GM19025 (cell line): ENCODE measurements at regions not wholly inside any gene's neighbourhood (a gene's known extent, or its start where the extent isn't known, plus 50 kb on each side); places are given as distances from the start of the nearest gene placed in this dataset.

Source experiments
- ATAC-seq: cut with Tn5 transposase; IDR thresholded peaks from one replicate; pipeline ENCODE4 v1.9.1; 2021; ENCODE audit warnings: mild to moderate bottlenecking, low read depth, moderate library complexity; ENCODE audit not compliant: unreplicated experiment

- no peak for ATAC-seq
These were observed 527.7 kb upstream of the TMPRSS15 start for GRCh38 chr21:18931237-18931636.

GRCh38 chr21:18937337-18937736 lies 533.8 kb upstream of the TMPRSS15 start:
- no peak for ATAC-seq

- ATAC-seq, result no peak
These were observed 537.2 kb upstream of the TMPRSS15 start for GRCh38 chr21:18940791-18941190.

- ATAC-seq, result no peak
These were observed 546.6 kb upstream of the TMPRSS15 start for GRCh38 chr21:18950045-18950740.

GRCh38 chr21:18951271-18952038 lies 547.9 kb upstream of the TMPRSS15 start:
- ATAC-seq, result no peak

- ATAC-seq, result no peak
These were observed 550.9 kb upstream of the TMPRSS15 start for GRCh38 chr21:18954441-18954844.

GRCh38 chr21:18959817-18960216 lies 556.2 kb upstream of the TMPRSS15 start:
- no peak for ATAC-seq

GRCh38 chr21:18960306-18960705 lies 556.7 kb upstream of the TMPRSS15 start:
- ATAC-seq, result no peak

GRCh38 chr21:18970416-18970815 lies 566.8 kb upstream of the TMPRSS15 start:
- ATAC-seq, result no peak

- ATAC-seq, result no peak
These were observed 567.4 kb upstream of the TMPRSS15 start for GRCh38 chr21:18970941-18971340.

- ATAC-seq, result no peak
These were observed 582.0 kb upstream of the TMPRSS15 start for GRCh38 chr21:18985584-18985983.

- no peak for ATAC-seq
These were observed 582.6 kb upstream of the TMPRSS15 start for GRCh38 chr21:18986197-18986596.

GRCh38 chr21:18987520-18988026 lies 584.0 kb upstream of the TMPRSS15 start:
- no peak for ATAC-seq

- no peak for ATAC-seq
These were observed 586.4 kb upstream of the TMPRSS15 start for GRCh38 chr21:18989953-18990495.

- ATAC-seq, result no peak
These were observed 588.3 kb upstream of the TMPRSS15 start for GRCh38 chr21:18991846-18992245.

GRCh38 chr21:19010251-19010650 lies 606.7 kb upstream of the TMPRSS15 start:
- no peak for ATAC-seq

GRCh38 chr21:19010996-19011395 lies 607.4 kb upstream of the TMPRSS15 start:
- no peak for ATAC-seq

GRCh38 chr21:19011451-19011850 lies 607.9 kb upstream of the TMPRSS15 start:
- ATAC-seq, result no peak

- ATAC-seq, result no peak
These were observed 610.3 kb upstream of the TMPRSS15 start for GRCh38 chr21:19013916-19014315.

GRCh38 chr21:19018529-19018928 lies 614.9 kb upstream of the TMPRSS15 start:
- ATAC-seq, result no peak

GRCh38 chr21:19022978-19023377 lies 619.4 kb upstream of the TMPRSS15 start:
- ATAC-seq, result no peak
